GM20431 (cell line): ENCODE measurements at regions not wholly inside any gene's neighbourhood (a gene's known extent, or its start where the extent isn't known, plus 50 kb on each side); places are given as distances from the start of the nearest gene placed in this dataset.
"Not testable (repeated sequence)": the region's sequence is repeated elsewhere in the genome, so short reads cannot be mapped to it uniquely, and the experiment has no call there.

Experiments used
- in situ Hi-C: fragments of 300-500 bp; cut with MseI, MboI; formaldehyde crosslinking; loops from one replicate; pipeline ENCODE4 v1.15.0; 2020; ENCODE audit warnings: low sequenced_read_pairs; ENCODE audit not compliant: unreplicated experiment

DNA sequence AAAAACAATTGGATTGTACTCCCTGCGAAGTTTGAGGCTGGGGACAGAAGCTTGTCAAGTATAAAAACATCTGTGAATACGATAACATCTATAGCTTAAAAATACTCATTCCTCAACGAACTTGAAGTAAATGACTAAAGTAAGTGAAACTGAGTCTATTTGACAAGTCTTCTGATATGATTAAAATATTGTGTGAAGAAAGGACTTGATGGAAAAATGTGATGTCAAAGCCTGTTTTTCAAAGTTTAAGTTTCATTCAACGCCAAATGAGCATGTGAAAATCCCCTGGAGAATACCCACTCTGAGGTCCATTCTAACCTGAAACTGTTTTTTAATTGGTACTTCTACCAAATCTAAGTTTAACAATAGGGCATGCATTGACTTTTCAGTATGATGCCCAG, 122.3 kb upstream of the MDFIC start:
- in situ Hi-C loops = no loop called here

- in situ Hi-C loops = no loop called here
Observed at GRCh38 chr7:114802632-114803031, 119.3 kb upstream of the MDFIC start.

GRCh38 chr7:114806590-114807162, 115.2 kb upstream of the MDFIC start:
- in situ Hi-C loops = no loop called here

DNA sequence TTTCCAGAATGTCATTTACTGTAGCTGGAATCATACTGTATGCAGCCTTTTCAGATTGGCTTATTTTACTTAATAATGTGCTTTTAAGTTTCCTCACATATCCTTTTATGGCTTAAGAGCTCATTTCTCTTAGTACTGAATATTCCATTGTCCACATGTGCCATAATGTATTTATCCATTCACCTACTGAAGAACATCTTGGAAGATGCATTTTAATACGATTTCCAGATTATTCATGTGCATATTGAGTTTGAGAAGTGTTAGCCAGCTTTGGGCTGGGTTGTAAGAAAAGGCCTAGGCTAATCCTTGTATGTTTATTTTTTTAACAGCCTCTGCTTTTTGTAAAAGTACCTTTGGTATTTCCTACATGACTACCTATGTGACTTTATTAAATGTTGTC, 109.3 kb upstream of the MDFIC start:
- in situ Hi-C loops = no loop called here

DNA sequence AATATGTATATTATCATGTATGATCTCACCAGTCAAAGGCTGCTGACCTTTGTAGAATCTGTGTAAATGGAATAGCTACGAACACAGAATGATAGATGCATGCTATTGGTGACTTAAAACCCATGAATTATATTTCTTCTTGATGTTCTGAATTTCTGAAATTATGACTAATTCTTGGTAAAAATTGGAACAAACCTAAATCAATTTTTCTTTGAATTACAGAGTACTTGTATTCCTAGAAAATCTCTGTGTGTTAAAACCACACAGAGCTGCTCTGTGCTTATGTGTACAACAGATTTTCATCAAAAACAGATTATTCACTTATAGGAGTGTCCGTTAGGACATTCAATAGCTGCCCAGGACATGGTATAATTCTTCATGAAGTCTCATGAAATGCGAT, 108.3 kb upstream of the MDFIC start:
- in situ Hi-C loops = no loop called here

DNA sequence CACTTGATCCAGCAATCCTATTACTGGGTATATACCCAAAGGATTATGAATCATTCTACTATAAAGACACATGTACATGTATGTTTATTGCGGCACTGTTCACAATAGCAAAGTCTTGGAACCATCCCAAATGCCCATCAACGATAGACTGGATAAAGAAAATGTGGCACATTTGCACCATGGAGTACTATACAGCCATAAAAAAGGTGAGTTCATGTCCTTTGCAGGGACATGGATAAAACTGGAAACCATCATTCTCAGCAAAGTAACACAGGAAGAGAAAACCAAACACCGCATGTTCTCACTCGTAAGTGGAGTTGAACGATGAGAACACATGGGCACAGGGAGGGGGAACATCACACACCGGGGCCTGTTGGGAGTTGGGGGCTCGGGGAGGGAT, 104.9 kb upstream of the MDFIC start:
- in situ Hi-C loops = not testable (repeated sequence)

GRCh38 chr7:114818501-114818900, 103.4 kb upstream of the MDFIC start:
- in situ Hi-C loops = no loop called here

DNA sequence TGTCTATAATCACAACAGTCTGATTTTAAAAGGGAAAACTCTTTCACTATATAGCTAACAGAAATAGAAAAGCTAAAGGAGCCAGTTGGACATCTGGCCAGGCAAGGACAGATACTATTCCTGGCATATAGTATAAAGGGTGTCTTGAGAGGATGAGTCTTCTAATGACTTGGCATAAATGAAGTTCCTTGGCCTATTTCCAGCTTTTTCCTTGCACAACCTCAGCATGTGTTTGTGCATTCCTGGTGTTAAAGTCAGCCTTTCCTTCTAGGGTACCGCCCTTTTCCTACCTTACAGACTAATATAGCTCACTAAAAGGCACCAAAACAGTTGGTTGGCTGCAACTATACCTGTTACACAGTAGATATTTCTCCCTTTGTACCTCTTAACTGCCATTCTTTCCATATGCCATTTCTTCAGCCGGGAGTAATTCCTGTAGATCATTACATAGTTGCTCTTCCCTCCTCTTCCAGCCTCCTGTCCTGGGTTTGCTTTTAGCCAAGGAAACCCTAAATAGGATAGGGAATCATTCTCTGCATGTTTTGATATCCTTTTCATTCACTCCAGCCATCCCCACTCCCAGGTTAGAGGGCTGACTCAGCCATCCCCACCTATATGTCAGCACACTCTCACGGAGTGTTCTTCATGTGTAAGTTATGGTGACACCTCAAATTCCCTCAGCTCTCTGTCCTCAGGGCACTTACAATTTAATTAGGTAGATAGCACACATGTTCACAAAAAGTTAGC, 102.1 kb upstream of the MDFIC start:
- in situ Hi-C loops = no loop called here

DNA sequence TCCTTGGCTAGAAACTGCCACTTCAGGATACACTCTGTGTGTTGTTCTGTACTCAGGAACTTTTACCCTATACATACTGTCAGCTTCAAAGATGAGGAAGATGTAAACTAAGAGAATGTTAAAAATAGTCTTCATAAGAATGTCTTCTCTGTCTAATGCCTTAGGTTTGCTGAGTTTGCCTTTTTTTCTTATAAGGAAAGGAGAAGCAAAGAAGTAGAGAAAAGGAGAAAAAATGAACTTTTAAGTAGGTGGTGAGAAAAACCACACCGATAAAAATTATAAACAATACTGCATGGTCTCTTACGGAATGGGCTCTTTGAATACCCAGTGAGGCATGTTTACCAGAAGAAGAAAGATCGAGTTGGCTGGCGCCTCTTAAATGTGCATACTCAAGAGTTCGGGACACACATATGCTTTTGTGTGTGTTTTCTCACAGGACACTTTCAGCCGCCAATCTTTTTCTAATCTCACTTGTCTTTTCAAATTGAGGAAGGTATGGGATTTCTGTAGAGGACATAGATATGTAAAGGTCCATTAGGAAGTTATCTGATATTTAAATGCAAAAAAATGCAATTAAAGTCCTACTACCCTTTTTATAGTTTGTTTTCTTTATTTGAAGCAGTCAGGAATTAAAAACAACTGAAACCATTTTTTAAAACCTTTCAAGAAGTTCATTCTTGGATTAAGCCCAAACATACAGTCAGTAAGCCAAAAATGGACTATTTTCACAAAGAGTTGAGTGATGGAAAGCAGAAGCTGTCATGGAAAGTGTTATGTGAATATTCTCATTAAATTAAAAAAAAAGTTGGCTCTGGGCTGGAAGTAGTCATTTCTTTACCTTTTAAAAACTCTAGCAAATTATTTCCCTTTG, 100.6 kb upstream of the MDFIC start:
- in situ Hi-C loops = no loop called here

DNA sequence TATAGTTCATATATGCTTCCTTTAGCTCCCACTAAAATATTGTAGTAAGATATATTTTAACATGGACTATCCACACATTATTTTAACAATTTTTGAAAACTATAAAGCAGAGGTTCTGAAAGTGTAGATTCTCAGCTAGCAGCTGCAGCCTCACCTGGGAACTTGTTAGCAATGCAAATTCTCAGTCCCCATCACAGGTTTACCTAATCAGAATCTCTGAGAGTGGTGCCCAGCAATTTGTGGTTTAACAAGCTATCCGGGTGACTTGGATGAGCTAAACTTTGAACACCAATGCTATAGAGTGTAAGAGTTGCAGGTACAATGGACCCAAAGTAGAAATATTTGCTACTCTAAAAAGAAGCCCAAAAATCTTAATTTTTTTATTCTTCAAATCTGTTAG, 99.8 kb upstream of the MDFIC start:
- in situ Hi-C loops = no loop called here

- in situ Hi-C loops = no loop called here
Observed at GRCh38 chr7:114822844-114823243, 99.0 kb upstream of the MDFIC start.

GRCh38 chr7:114823290-114823689, 98.6 kb upstream of the MDFIC start:
- in situ Hi-C loops = no loop called here

DNA sequence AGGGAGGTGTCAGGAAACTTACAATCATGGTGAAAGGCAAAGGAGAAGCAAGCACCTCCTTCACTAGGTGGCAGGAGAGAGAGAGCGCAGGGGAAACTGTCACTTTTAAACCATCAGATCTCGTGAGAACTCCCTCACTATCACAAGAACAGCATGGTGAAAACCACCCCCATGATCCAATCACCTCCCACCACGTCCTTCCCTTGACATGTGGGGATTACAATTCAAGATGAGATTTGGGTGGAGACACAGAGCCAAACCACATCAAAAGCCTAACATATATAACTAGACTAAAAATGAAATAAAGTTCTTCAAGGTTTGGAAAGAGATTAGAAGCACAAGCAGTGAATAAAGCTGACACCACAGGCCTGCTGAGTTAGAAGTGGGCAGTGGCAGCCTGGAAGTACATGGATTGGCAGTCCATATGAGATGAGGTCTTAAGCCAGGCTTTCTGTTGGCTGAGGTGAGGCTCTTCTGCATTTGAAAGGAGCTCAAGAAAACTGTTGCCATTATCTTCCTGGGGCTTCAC, 96.4 kb upstream of the MDFIC start:
- in situ Hi-C loops = no loop called here

DNA sequence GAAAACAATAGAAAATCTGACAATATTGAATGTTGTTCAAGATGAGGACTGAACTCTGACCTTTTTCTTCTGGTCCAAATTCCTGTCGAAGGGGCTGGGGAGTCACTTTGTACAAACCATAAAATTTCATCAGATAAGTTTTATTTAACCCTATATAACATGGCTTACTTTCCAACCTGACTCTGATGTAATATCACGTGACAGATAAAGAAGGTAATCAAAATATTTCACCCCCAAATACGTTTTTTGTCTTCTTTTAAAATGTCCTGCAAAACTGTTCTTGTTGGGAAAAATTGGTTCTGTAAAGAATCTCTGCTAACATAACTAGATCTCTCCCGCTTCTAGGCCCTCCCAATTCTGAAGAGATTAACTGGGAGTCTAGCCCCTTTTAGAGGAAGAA, 90.9 kb upstream of the MDFIC start:
- in situ Hi-C loops = no loop called here

DNA sequence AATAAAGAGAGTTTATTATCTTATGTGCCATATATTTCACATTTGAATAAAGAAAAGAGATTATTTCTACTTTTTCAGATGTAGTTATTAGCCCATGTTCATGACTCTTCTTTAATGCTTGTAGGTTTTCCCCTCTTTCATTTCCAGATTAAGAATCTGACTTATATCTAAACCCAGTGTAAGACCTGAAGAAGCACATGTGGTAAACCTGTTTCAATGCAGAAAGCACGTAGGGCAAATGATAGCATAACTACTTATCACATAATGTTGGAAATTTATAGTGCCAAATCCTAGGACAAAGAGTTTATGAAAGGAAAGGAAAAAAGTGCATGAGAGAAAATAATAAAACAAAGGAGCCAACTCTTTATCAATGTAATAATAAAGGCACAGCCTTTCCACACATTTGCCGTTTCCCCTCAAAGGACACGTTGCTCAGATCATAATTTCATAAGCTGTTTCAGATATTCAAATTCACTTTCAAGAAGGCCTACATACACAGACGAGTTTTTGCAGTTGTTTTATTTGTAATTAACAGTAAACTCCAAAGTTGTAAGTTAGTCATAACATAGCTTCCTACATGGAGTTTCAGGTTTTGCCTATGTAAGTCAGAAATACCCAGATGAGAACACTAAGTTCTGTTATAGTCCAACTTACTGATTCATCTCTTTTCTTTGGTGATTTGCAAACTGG, 88.8 kb upstream of the MDFIC start:
- in situ Hi-C loops = no loop called here

GRCh38 chr7:114835303-114835702, 86.6 kb upstream of the MDFIC start:
- in situ Hi-C loops = no loop called here

DNA sequence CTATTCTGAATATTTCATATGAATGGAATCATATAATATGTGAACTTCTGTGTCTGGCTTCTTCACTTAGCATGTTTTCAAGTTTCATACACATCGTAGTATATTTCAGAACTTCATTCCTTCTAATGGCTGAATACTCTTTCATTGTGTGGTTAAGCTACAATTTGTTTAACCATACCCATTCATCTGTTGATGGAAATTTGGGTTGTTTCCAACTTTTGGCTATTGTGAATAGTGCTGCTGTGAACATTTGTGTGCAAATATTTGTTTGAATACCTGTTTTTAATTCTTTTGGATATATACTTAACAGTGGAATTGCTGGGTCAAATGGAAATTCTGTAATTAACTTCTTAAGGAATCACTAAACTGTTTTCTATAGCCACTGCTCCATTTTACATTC, 86.0 kb upstream of the MDFIC start:
- in situ Hi-C loops = no loop called here

DNA sequence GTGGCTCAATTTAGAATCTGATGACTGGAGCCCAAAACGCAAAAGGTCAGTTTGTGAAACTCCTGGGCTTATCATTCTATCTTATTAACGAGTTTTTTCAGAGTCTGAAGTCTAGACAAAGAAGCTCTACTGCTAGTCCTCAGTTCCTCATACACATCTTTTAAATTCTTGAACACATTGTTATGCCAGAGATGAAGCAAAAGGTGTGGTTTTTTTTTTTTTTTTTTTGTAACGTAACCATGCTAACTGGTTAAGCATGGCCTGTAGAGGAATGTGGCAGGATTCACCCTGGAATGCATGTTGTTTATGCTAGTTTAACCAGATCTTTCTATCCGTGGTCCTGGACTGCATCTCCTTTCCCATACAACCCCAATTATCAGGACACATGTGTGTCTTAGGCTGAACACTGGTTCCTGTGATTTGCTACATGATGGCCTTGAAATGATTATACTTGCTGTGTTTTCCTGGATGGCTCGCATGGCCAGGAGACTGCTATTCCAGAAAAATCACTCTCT, 79.3 kb upstream of the MDFIC start:
- in situ Hi-C loops = no loop called here

DNA sequence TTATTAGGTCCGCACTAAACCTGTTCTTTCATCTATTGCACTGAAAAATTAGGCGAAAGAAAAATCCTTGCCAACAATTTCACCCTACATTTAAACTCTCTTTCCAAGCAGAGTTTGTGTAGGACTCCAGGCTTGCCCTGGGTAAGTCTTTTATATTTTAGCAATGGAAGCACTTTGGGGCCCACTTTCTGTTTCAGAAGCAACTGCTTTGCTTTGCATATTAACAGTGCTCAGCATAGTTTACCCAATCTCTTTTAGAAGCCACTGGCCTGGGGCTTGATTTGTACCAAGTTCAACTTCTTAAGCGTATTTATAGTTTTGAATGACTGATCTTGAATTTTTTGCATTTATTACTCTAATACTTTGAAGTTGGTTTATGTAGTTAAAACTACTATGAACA, 78.8 kb upstream of the MDFIC start:
- in situ Hi-C loops = no loop called here

DNA sequence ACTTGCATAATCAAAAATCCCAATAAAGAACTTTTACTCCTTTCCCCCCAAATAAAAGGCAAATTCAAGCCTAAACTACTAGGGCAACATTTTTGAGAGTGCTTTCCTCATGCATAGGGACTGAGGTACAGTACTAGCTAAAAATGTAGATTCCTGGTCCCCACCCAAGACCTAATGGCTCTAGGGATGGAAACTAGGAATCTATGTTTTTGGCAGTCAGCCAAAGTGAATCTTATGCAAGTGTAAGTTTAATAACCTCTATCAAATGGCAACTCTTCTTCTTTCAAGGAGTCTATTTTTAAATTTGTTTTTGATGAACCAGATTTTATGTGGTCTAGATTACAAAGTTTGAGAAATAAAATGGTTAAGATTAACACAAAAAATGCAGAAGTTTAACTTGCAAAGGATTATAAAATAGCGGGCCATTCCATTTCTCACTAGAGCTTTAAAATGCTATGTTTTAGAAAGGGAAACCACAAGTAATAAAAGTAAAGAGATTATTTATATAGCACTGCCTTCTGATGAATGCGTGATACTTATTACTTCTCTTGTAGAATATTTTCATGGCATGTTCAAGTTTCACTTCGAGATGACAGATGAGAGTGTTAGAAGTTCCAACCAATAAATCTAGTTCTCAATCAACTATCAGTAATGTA, 70.4 kb upstream of the MDFIC start:
- in situ Hi-C loops = loop anchor here (25.0 kb wide), 1 partner anchor 361 kb away; no protein-coding TSS in a partner anchor
